Limb (tissue), 2 donors: ENCODE measurements at regions not wholly inside any gene's neighbourhood (a gene's known extent, or its start where the extent isn't known, plus 50 kb on each side); places are given as distances from the start of the nearest gene placed in this dataset.
"Not testable (repeated sequence)": the region's sequence is repeated elsewhere in the genome, so short reads cannot be mapped to it uniquely, and the experiment has no call there.

ENCODE experiments used
- DNase-seq, 2 donors: peaks; one replicate each; pipeline ENCODE4 v3.0.0-alpha.2; 2016; ENCODE audit errors: extremely low spot score in 2 of 2

DNA sequence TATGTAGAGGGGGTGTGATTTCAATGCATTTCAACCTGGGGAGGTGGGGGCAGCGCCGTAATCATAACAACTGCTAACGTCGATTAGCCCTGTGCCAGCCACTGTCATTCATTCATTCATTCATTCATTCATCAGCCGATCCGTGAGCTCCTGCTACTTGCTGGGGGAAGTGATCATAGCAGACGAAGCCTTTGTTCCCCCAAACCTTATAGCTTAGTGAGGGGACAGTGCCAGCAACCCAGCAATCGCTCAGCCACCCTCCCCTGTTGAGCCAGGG lies 106.5 kb upstream of the GSE1 start:
- DNase-seq, result no peak

DNA sequence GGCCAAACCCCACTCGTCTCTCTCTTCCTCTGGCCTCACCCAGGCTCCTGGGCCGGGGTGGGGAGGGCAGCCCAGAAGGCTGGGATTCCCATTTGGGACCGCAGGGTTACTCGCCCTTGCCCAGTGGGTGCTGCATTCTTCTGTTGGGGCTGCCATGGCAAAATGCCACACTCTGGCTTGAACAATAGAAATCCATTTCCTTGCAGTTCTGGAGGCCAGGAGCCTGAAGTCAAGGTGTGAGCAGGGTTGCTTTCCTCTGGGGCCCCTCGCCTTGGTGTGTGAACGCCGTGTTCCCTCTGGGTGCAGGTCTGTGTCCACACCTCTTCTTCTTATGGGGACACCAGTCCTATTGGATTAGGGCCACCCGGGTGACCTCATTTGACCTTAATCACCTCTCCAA lies 105.8 kb upstream of the GSE1 start:
- no peak for DNase-seq

DNA sequence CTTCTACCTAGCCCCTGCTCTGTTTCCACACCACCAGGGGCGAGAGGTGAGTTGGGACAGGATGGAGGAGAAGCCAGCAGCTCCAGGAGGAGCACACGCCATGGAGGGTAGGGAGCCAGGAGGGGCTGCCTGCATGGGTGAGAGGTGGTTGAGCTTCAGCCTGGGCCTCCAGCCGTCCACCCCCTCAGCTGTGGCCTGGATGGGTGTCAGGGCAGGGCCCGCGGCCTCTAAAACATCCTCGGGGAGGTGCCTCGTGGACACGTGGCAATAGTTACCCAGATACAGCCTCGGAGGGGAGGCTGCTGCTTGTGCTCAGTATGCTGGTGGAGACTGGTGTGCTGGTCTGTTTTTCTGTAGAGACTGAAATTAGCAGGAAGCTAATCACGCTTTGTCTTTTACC lies 104.7 kb upstream of the GSE1 start:
- no peak for DNase-seq

DNA sequence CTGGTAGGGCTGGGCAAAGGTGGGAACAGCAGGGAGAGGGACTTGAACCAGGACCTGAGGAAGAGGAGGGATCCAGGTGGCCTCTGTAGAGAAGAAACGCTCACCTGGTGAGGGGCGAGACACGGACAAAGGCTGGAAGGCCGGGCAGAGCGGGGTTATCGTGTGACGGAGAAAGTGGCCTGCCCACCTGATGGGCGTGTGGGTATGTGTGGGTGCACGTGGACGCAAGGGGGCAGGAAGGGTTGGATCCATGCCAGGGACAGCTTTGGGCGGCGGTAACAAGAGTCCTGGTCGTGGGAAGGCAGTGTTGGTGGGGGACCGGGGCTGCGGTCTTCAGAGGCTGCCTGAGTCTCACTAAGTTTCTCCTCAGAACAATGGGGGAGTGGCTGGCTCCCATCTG lies 104.1 kb upstream of the GSE1 start:
- DNase-seq, result no peak

DNA sequence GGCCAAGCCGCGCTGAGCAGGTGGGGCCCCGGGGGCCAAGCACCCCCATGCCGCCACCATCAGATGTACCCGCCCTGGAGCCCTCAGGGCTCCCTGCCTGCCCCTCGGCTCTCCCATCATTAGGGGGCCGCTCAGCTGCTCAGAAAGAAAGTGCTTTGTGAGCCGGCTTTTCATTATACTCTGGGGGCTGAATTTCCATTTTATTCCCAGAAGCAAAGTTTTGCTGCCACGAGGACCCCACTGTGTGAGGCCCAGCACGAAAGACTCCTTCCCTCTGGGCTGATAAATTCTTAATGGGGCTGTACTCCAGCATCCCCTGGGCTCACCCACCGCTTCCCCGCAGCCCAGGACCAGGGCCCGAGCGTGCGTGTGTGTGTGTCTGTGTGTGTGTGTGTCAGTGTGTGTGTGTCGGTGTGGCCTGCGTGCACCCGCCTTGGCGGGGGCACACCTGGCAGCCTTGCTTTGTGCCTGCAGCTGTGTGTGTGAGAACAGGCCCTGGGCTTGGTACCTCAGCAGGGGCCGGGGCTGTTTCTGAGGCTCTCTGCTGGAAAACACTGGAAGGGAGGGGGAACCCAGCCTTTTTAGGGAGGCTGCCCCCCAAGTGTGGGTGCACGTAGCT lies 103.0 kb upstream of the GSE1 start:
- DNase-seq, result no peak

DNA sequence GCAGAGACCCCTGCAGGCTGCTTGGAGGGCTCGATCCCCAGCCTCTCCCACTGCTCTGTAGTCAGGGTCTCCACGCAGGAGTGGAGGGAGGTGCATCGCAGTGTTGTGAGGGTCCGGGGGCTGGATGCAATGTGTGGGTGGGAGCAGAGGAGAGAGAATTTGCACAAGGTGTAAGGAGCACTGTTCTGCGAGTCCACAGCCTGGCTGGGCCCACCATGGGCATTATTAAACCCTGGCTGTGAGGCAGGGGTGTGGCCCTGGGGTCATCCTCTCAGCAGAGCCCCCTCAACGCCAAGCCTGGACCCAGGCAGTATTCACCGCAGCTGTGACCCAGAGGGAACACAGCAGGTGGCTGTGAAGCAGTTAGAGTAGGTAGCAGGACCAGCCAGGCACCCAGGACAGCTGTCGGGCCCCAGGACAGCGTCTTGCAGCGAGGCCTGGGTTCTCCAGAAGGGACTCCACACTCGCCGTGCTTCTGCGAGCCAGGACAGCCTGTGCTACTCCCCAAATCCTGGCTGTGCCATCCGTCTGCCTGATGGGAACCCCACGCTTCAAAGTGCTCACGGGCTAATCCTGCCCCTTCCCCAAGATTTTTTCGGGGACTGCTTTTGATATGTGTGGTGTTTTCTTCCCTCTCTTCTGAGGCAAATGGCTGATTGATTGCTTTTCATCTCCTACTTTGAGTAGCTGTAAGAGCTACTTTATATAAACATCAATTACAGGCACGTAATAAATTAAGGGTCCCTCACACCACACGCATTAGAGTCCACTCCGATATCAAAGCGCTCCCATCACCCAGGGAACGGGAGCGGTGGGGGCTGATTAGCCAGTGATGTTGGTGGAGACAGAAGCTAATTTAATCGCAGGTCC lies 100.9 kb upstream of the GSE1 start:
- DNase-seq, result no peak

- no peak for DNase-seq
Observed at GRCh38 chr16:85512808-85513115, 100.4 kb upstream of the GSE1 start.

DNA sequence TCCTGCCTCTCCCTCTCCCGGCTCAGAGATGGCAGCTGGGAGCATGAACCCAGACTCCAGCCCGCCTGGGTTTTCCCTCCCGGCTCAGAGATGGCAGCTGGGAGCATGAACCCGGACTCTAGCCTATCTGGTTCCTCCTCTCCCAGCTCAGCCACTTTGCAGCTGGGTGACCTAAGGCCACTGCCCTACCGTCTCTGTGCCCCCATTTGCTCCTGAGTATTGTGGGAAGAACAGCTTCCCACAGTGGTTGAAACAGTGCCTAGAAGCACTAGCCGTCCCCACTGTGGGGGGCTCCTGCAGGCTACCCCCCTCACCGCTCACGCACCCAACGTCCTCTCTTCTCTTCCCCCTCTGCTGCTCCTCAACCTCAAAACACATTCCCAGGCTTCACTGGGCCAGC lies 99.9 kb upstream of the GSE1 start:
- no peak for DNase-seq

DNA sequence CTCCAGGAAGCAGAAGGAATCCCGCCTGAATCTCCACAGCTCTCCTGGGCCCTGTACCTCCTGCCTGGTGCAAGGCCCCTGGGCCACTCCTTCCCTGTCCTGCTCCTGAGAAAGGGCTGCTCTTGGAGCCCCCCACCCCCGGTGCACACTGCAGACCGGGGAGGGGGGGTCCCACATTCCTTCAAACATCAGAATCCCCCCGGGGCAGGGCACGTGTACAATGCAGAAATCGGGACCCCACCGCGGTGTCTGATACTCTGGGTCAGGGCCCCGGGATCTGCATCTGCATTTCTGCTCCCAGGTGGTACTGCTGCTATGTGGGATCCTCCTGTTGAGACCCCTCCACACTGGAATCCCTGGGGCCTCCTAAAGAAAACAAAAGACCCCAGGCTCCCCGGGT lies 99.5 kb upstream of the GSE1 start:
- DNase-seq, result no peak

- peak in 1 of 2 donors; percentile 76 for DNase-seq
Observed at GRCh38 chr16:85514295-85514597, 98.9 kb upstream of the GSE1 start.

DNA sequence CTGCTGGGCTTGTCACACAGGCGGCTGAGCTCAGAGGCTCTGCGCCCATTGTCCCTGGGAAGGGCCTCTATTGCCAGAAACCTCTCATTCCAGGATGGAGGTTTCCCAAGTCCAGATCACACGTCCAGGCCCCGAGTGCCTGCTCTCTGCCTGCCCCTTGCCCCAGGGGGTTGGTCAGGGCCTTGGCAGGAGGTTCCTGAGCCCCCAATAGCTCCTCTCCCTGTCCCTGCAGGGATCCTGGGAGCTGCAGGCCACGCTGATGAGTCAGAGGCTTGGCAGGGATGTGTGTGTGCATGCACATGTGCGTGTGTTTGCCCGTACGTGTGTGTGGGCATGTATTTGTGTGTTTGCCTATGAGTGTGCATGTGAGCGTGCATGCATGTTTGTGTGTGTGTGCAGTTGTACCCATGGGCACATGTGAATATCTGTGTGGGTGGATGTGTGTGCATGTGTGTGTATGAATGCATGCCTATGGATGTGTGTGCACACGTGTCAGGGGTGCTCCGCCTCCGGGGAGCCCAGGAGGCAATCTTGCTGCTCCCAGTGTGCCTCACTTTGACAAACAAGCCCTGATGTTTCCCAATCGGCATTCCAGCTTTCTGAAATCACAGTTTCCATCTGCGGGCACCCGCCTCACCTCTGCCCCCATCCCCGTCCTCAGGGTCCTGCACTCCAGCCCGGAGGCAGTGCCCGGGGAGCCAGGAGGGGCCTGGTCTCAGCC lies 98.4 kb upstream of the GSE1 start:
- DNase-seq, result peak in 1 of 2 donors; percentile 55

GRCh38 chr16:85515319-85515745 lies 97.8 kb upstream of the GSE1 start:
- no peak for DNase-seq

DNA sequence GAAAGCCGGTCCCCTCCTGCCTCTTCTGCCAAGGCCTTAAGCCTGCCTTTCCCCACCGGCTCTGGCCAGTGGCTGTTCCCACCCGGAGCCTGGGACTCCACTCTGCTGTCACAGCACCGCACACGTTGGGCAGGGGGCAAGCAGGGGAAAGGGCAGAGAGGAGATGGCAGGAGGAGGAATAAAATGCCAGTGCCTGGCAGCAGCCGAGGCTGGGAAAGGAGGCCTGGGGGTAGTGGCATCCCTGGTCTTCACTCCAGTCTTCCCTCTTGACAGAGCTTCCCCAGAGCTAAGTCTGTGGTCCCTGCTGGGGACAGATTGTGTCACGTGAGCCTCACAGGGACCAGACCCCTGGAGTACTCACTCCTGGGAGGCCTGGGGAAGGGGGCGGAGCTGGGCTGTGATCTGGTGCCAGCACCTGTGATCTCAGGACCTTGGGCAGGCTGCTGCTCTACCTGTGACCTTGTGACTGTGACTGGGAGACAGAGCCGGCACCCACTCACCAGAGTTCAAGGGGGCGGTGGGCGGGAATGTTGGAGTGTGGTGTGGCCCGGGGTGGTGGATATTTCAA lies 97.2 kb upstream of the GSE1 start:
- DNase-seq, result no peak

GRCh38 chr16:85517154-85517553 lies 96.0 kb upstream of the GSE1 start:
- DNase-seq, result no peak

DNA sequence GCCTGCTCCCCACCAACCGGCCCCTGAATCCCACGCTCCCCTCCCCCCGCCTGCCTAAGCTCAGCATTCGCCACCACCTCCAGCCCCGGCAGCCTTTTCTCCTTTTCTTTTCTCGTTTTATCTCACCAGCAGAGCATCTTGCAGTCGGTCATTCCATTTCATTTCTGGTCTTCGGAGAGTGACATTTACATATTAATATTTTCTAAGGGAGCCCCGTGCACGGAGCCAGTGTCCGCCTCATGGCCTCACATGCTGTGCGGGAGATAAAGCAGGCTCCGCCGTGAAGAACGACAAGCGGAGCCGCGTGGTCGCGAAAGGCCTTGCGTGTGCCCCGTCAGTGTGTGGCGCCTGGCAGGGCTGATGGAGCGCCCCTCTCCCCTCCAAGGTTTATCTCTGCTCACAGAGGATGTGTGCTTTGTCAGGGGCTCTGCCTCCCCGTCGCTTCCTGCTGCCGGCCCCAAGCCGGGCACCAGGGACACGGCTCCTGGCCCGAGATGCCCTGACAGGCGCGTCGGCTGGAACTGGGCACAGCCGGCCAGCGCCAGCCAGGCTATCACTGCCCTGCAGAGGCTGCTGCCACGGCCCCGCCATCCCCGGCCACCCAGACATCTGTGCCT lies 95.5 kb upstream of the GSE1 start:
- DNase-seq, result no peak

- DNase-seq, result no peak
Observed at GRCh38 chr16:85518398-85519049, 94.6 kb upstream of the GSE1 start.

- DNase-seq, result not testable (repeated sequence)
Observed at GRCh38 chr16:85519050-85519440, 94.1 kb upstream of the GSE1 start.

- DNase-seq, result no peak
Observed at GRCh38 chr16:85519540-85520231, 93.4 kb upstream of the GSE1 start.

GRCh38 chr16:85520853-85521521 lies 92.1 kb upstream of the GSE1 start:
- no peak for DNase-seq

GRCh38 chr16:85521552-85522307 lies 91.4 kb upstream of the GSE1 start:
- peak; percentile 58 to 84 for DNase-seq
